Osteoblast (primary cell): ENCODE measurements at regions not wholly inside any gene's neighbourhood (a gene's known extent, or its start where the extent isn't known, plus 50 kb on each side); places are given as distances from the start of the nearest gene placed in this dataset.

Experiments used
- DNase-seq: peaks from one replicate; pipeline ENCODE4 v3.0.0; 2011; ENCODE audit warnings: low spot score, mixed read lengths; ENCODE audit not compliant: insufficient read length; ENCODE audit errors: missing footprints
- H2AFZ ChIP-seq: 2 replicates; pipeline ENCODE4 v1.6.0; 2011; ENCODE audit warnings: mild to moderate bottlenecking, low read length
- H3K27ac ChIP-seq: 2 replicates; pipeline ENCODE4 v1.5.1; 2011; ENCODE audit warnings: mild to moderate bottlenecking, low read depth, low read length, moderate library complexity
- H3K27me3 ChIP-seq: 2 replicates; pipeline ENCODE4 v1.6.0; 2012; ENCODE audit warnings: mild to moderate bottlenecking, control low read depth, inconsistent platforms, low read length, moderate library complexity; ENCODE audit not compliant: insufficient read depth
- H3K36me3 ChIP-seq: 2 replicates; pipeline ENCODE4 v1.5.1; 2011; ENCODE audit warnings: mild to moderate bottlenecking, low read length, control low read depth, moderate library complexity; ENCODE audit not compliant: insufficient read depth
- H3K4me1 ChIP-seq: 2 replicates; pipeline ENCODE4 v1.5.1; 2011; ENCODE audit warnings: mild to moderate bottlenecking, low read length, control low read depth, moderate library complexity; ENCODE audit not compliant: insufficient read depth
- H3K4me2 ChIP-seq: 2 replicates; pipeline ENCODE4 v1.6.0; 2011; ENCODE audit warnings: mild to moderate bottlenecking, low read length; ENCODE audit not compliant: insufficient read depth
- H3K4me3 ChIP-seq: fragments of 200-600 bp; sonication (generic); 3 replicates; pipeline ENCODE4 v1.5.1; 2012; ENCODE audit warnings: mild to moderate bottlenecking, low read length, inconsistent platforms; ENCODE audit not compliant: insufficient read depth
- H3K79me2 ChIP-seq: 2 replicates; pipeline ENCODE4 v1.6.0; 2012; ENCODE audit warnings: mild to moderate bottlenecking, low read length, control low read depth, inconsistent platforms; ENCODE audit not compliant: insufficient read depth
- H3K9me3 ChIP-seq: 2 replicates; pipeline ENCODE4 v1.5.1; 2011; ENCODE audit warnings: low read depth, low read length, control low read depth
- H4K20me1 ChIP-seq: 2 replicates; pipeline ENCODE4 v1.6.0; 2012; ENCODE audit warnings: mild to moderate bottlenecking, low read length, control low read depth; ENCODE audit not compliant: insufficient read depth
- CTCF ChIP-seq: IDR thresholded peaks from 2 replicates; pipeline ENCODE4 v1.5.1; 2011; ENCODE audit warnings: mild to moderate bottlenecking, low read depth, low read length, moderate library complexity; ENCODE audit errors: extremely low read depth

- H2AFZ ChIP-seq, result no peak overlapping the region
- H3K4me1 ChIP-seq, result peaks cover 4% of the 10 kb centered on the region
- no peaks in the 10 kb centered on the region for H3K9me3 ChIP-seq
- no peak for TF ChIP-seq CTCF
- H3K27ac ChIP-seq, result no peak overlapping the region
- H4K20me1 ChIP-seq, result no peaks in the 10 kb centered on the region
- no peaks in the 10 kb centered on the region for H3K79me2 ChIP-seq
- H3K36me3 ChIP-seq, result no peaks in the 10 kb centered on the region
- peaks cover 3% of the 10 kb centered on the region for H3K27me3 ChIP-seq
- H3K4me3 ChIP-seq, result no peak overlapping the region
- H3K4me2 ChIP-seq, result no peak overlapping the region
- DNase-seq, result no peak
Observed at GRCh38 chr13:95375706-95376105, 74.5 kb upstream of the ABCC4 start.

- H3K27me3 ChIP-seq, result peaks cover 3% of the 10 kb centered on the region
- H3K4me1 ChIP-seq, result peaks cover 4% of the 10 kb centered on the region
- H3K9me3 ChIP-seq, result no peaks in the 10 kb centered on the region
- TF ChIP-seq CTCF, result no peak
- no peaks in the 10 kb centered on the region for H4K20me1 ChIP-seq
- H2AFZ ChIP-seq, result no peak overlapping the region
- DNase-seq, result no peak
- H3K4me3 ChIP-seq, result no peak overlapping the region
- H3K4me2 ChIP-seq, result no peak overlapping the region
- H3K36me3 ChIP-seq, result no peaks in the 10 kb centered on the region
- H3K79me2 ChIP-seq, result no peaks in the 10 kb centered on the region
- no peak overlapping the region for H3K27ac ChIP-seq
Observed at GRCh38 chr13:95378603-95379002, 77.4 kb upstream of the ABCC4 start.

GRCh38 chr13:95380468-95381211, 79.4 kb upstream of the ABCC4 start:
- Histone ChIP-seq H4K20me1 (no peaks in the 10 kb centered on the region), H3K27ac (no peak overlapping the region), H3K27me3 (peaks cover 2% of the 10 kb centered on the region), H3K36me3 (no peaks in the 10 kb centered on the region), H3K4me2 (peak overlapping the region; percentile 76), H3K4me1 (peaks cover 4% of the 10 kb centered on the region), H3K9me3 (no peaks in the 10 kb centered on the region), H3K4me3 (peak overlapping the region; percentile 44), H2AFZ (peak overlapping the region; percentile 60), H3K79me2 (no peaks in the 10 kb centered on the region)
- peak; percentile 83 for DNase-seq
- peak; percentile 86 for TF ChIP-seq CTCF

GRCh38 chr13:95381212-95381527, 79.9 kb upstream of the ABCC4 start:
- Histone ChIP-seq H2AFZ (no peak overlapping the region), H3K4me3 (no peak overlapping the region), H4K20me1 (no peaks in the 10 kb centered on the region), H3K79me2 (no peaks in the 10 kb centered on the region), H3K27me3 (no peaks in the 10 kb centered on the region), H3K4me2 (peak overlapping the region; percentile 76), H3K4me1 (peaks cover 4% of the 10 kb centered on the region), H3K9me3 (no peaks in the 10 kb centered on the region), H3K27ac (no peak overlapping the region), H3K36me3 (no peaks in the 10 kb centered on the region)
- no peak for DNase-seq
- TF ChIP-seq CTCF, result no peak
